Thoracic aorta (tissue), 2 donors: ENCODE measurements at regions not wholly inside any gene's neighbourhood (a gene's known extent, or its start where the extent isn't known, plus 50 kb on each side); places are given as distances from the start of the nearest gene placed in this dataset.

Experiments used
- ATAC-seq: fragments of 150-250 bp; one replicate; pipeline ENCODE4 v1.8.0; 2017; ENCODE audit warnings: low read depth; ENCODE audit not compliant: insufficient number of reproducible peaks, low FRiP score
- DNase-seq: peaks from one replicate; pipeline ENCODE4 v3.0.0-alpha.2; 2020; ENCODE audit warnings: low spot score
- H3K27ac ChIP-seq, 2 donors: fragments of 200-600 bp; sonication (generic); 1 replicate in 1 of 2; 2 replicates in 1 of 2; pipeline ENCODE4 v1.5.1; 2016; ENCODE audit warnings: mild to moderate bottlenecking in 2 of 2, moderate library complexity in 2 of 2
- H3K27me3 ChIP-seq: fragments of 200-600 bp; sonication (generic); replicated peaks from 2 replicates; pipeline ENCODE4 v1.6.0; 2016; ENCODE audit warnings: mild to moderate bottlenecking; ENCODE audit not compliant: insufficient read depth
- H3K36me3 ChIP-seq: fragments of 200-600 bp; sonication (generic); one replicate; pipeline ENCODE4 v1.5.1; 2016
- H3K4me1 ChIP-seq, 2 donors: fragments of 200-600 bp; sonication (generic); 1 replicate in 1 of 2; 2 replicates in 1 of 2; pipeline versions ENCODE4 v1.5.1 to v1.6.0; 2016; ENCODE audit warnings: low read depth in 2 of 2, mild to moderate bottlenecking in 1 of 2; ENCODE audit not compliant: control insufficient read depth in 1 of 2
- H3K4me3 ChIP-seq: fragments of 200-600 bp; sonication (generic); 2 replicates; pipeline ENCODE4 v1.5.1; 2016; ENCODE audit warnings: mild to moderate bottlenecking
- H3K9me3 ChIP-seq: fragments of 200-600 bp; sonication (generic); 2 replicates; pipeline ENCODE4 v1.5.1; 2016
- TF ChIP-seq, protein P1 (sequence below): fragments of 200-600 bp; sonication (generic); IDR thresholded peaks from one replicate; pipeline ENCODE4 v1.5.1; 2019; ENCODE audit warnings: antibody characterized with exemption

DNA sequence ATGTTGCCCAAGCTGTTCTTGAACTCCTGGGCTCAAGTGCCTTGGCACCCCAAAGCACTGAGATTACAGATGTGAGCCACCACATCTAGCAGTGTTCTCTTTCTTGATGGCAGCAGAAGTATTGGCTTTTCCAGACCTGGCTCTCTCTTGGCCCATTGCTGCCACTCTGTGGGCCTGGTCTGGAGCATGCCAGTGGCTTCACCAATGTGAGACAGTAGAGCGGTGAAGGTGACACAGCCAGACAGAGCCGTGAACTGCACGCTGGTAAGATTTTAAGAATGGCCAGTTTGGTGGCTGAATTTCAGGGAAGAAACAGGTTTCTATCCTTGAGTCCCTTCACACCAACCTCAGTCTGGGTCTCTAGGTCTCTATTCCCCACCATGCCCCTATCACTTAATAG lies 552.7 kb upstream of the NRP1 start:
- TF ChIP-seq, protein P1, sequence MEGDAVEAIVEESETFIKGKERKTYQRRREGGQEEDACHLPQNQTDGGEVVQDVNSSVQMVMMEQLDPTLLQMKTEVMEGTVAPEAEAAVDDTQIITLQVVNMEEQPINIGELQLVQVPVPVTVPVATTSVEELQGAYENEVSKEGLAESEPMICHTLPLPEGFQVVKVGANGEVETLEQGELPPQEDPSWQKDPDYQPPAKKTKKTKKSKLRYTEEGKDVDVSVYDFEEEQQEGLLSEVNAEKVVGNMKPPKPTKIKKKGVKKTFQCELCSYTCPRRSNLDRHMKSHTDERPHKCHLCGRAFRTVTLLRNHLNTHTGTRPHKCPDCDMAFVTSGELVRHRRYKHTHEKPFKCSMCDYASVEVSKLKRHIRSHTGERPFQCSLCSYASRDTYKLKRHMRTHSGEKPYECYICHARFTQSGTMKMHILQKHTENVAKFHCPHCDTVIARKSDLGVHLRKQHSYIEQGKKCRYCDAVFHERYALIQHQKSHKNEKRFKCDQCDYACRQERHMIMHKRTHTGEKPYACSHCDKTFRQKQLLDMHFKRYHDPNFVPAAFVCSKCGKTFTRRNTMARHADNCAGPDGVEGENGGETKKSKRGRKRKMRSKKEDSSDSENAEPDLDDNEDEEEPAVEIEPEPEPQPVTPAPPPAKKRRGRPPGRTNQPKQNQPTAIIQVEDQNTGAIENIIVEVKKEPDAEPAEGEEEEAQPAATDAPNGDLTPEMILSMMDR, result no peak
- H3K27me3 ChIP-seq, result no peaks in the 10 kb centered on the region
- H3K36me3 ChIP-seq, result no peaks in the 10 kb centered on the region
- no peaks in the 10 kb centered on the region for H3K9me3 ChIP-seq
- H3K4me3 ChIP-seq, result no peak overlapping the region
- ATAC-seq, result no peak
- no peak for DNase-seq
- H3K4me1 ChIP-seq, result peaks cover 0 to 4% of the 10 kb centered on the region in 2 donors
- H3K27ac ChIP-seq, result no peak overlapping the region

DNA sequence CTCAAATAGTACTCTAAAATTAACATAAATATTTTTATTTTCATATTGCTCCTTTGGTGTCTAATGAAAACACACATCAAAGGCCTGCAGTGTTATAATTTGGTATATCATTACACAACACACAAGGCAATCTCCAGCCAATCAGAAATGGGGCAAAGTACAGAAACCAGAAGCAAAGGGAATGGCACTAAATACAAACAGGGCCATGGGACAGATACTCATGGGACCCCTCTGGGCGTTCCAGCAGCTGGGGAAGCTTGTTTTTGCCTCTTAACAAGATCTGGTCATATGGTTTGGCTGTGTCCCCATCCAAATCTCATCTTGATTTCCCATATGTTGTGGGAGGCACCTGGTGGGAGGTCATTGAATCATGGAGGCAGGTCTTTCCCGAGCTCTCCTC lies 551.8 kb upstream of the NRP1 start:
- H3K27me3 ChIP-seq, result no peaks in the 10 kb centered on the region
- peaks cover 0 to 4% of the 10 kb centered on the region in 2 donors for H3K4me1 ChIP-seq
- no peak overlapping the region for H3K4me3 ChIP-seq
- no peak for DNase-seq
- TF ChIP-seq, protein P1, result no peak
- H3K36me3 ChIP-seq, result no peaks in the 10 kb centered on the region
- H3K9me3 ChIP-seq, result no peaks in the 10 kb centered on the region
- ATAC-seq, result no peak
- no peak overlapping the region for H3K27ac ChIP-seq

DNA sequence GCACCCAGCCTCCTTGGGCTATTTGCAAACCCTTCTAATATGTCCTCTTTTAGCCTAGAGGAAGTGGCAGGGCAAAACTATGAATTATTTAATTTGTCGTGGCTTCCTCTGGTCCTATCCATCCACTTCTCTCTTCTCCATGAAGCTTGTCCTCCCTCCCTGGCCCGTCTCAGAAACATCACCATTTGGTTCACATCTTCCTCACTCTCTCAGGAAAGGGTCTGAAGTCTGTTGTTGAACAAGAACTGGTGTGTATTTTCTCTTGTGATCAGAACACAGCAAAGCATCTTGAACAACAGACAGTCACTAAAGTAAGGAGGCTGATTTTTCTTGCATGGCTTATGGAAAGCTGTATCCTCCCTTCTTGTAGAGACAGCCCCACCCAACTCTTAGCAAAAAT lies 550.1 kb upstream of the NRP1 start:
- TF ChIP-seq, protein P1, result no peak
- H3K9me3 ChIP-seq, result no peaks in the 10 kb centered on the region
- no peak for DNase-seq
- peaks cover 0 to 4% of the 10 kb centered on the region in 2 donors for H3K4me1 ChIP-seq
- H3K27me3 ChIP-seq, result no peaks in the 10 kb centered on the region
- no peak for ATAC-seq
- H3K27ac ChIP-seq, result no peak overlapping the region
- no peak overlapping the region for H3K4me3 ChIP-seq
- no peaks in the 10 kb centered on the region for H3K36me3 ChIP-seq

DNA sequence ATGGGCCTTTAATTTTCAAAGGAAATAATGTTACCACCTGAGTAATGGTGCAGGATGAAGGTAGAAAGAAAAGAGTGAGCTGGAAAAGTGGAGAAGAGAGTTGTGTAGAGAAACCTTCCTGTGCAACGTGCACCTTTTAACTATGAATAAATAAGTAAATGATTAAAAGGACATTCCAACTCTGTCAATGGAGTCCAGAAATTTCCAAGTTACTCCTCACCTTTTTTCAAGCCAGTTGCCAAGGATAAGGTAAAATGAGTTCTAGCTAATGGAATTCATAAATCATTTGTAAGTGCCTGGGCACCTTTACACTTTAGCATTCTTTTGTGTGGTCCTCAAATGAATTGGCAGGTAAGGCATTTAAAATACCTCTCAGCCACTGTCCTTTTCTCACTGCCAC lies 549.4 kb upstream of the NRP1 start:
- H3K27ac ChIP-seq, result no peak overlapping the region
- no peak for ATAC-seq
- TF ChIP-seq, protein P1, result no peak
- no peaks in the 10 kb centered on the region for H3K27me3 ChIP-seq
- no peak overlapping the region for H3K4me3 ChIP-seq
- no peak for DNase-seq
- no peaks in the 10 kb centered on the region for H3K36me3 ChIP-seq
- H3K4me1 ChIP-seq, result peaks cover 0 to 4% of the 10 kb centered on the region in 2 donors
- no peaks in the 10 kb centered on the region for H3K9me3 ChIP-seq

DNA sequence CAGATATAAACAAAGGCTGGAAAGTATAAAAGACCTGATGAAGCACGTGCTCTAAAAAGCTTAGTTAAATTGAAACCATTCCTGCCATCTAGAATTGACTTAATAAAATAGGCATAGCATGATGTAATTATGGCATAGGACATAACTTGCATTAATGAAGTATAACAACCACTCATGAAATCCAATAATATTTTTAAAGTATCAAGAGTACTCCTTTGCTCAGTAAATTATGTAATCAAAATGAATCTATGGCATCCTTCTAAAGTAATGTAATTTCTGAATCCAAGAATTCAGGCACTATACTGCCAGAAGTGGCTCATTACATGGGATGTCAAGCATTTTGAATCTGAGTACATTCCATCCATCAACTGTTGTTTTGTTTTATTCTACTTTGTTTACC lies 548.5 kb upstream of the NRP1 start:
- H3K4me1 ChIP-seq, result peaks cover 0 to 4% of the 10 kb centered on the region in 2 donors
- DNase-seq (no peak), ATAC-seq (no peak)
- H3K36me3 ChIP-seq, result no peaks in the 10 kb centered on the region
- no peak overlapping the region for H3K27ac ChIP-seq
- H3K4me3 ChIP-seq, result no peak overlapping the region
- H3K9me3 ChIP-seq, result no peaks in the 10 kb centered on the region
- TF ChIP-seq, protein P1, result no peak
- no peaks in the 10 kb centered on the region for H3K27me3 ChIP-seq
